Thoracic aorta (tissue), 2 donors: ENCODE measurements at regions not wholly inside any gene's neighbourhood (a gene's known extent, or its start where the extent isn't known, plus 50 kb on each side); places are given as distances from the start of the nearest gene placed in this dataset.

Source experiments
- ATAC-seq: fragments of 150-250 bp; one replicate; pipeline ENCODE4 v1.8.0; 2017; ENCODE audit warnings: low read depth; ENCODE audit not compliant: insufficient number of reproducible peaks, low FRiP score
- DNase-seq: peaks from one replicate; pipeline ENCODE4 v3.0.0-alpha.2; 2020; ENCODE audit warnings: low spot score
- H3K27ac ChIP-seq, 2 donors: fragments of 200-600 bp; sonication (generic); 1 replicate in 1 of 2; 2 replicates in 1 of 2; pipeline ENCODE4 v1.5.1; 2016; ENCODE audit warnings: mild to moderate bottlenecking in 2 of 2, moderate library complexity in 2 of 2
- H3K27me3 ChIP-seq: fragments of 200-600 bp; sonication (generic); replicated peaks from 2 replicates; pipeline ENCODE4 v1.6.0; 2016; ENCODE audit warnings: mild to moderate bottlenecking; ENCODE audit not compliant: insufficient read depth
- H3K36me3 ChIP-seq: fragments of 200-600 bp; sonication (generic); one replicate; pipeline ENCODE4 v1.5.1; 2016
- H3K4me1 ChIP-seq, 2 donors: fragments of 200-600 bp; sonication (generic); 1 replicate in 1 of 2; 2 replicates in 1 of 2; pipeline versions ENCODE4 v1.5.1 to v1.6.0; 2016; ENCODE audit warnings: low read depth in 2 of 2, mild to moderate bottlenecking in 1 of 2; ENCODE audit not compliant: control insufficient read depth in 1 of 2
- H3K4me3 ChIP-seq: fragments of 200-600 bp; sonication (generic); 2 replicates; pipeline ENCODE4 v1.5.1; 2016; ENCODE audit warnings: mild to moderate bottlenecking
- H3K9me3 ChIP-seq: fragments of 200-600 bp; sonication (generic); 2 replicates; pipeline ENCODE4 v1.5.1; 2016
- CTCF ChIP-seq: fragments of 200-600 bp; sonication (generic); IDR thresholded peaks from one replicate; pipeline ENCODE4 v1.5.1; 2019; ENCODE audit warnings: antibody characterized with exemption

- Histone ChIP-seq H3K4me3 (peak overlapping the region; percentile 58), H3K27ac (no peak overlapping the region), H3K9me3 (no peaks in the 10 kb centered on the region), H3K36me3 (no peaks in the 10 kb centered on the region), H3K4me1 (peaks cover 3 to 10% of the 10 kb centered on the region in 2 donors), H3K27me3 (no peaks in the 10 kb centered on the region)
- DNase-seq: no peak
- ATAC-seq: no peak
- TF ChIP-seq CTCF: no peak
Measured at GRCh38 chr5:120778491-120779484, 314.7 kb downstream of the PRR16 start.

GRCh38 chr5:120779674-120780073 lies 315.6 kb downstream of the PRR16 start:
- no peak overlapping the region for H3K27ac ChIP-seq
- no peaks in the 10 kb centered on the region for H3K9me3 ChIP-seq
- H3K36me3 ChIP-seq: no peaks in the 10 kb centered on the region
- H3K4me3 ChIP-seq: peak overlapping the region; percentile 58
- H3K27me3 ChIP-seq: no peaks in the 10 kb centered on the region
- no peak for TF ChIP-seq CTCF
- no peak for DNase-seq
- ATAC-seq: no peak
- peaks cover 3 to 10% of the 10 kb centered on the region in 2 donors for H3K4me1 ChIP-seq

- Histone ChIP-seq H3K4me3 (no peak overlapping the region), H3K27ac (no peak overlapping the region), H3K27me3 (no peaks in the 10 kb centered on the region), H3K36me3 (no peaks in the 10 kb centered on the region), H3K9me3 (no peaks in the 10 kb centered on the region), H3K4me1 (no peaks in the 10 kb centered on the region)
- TF ChIP-seq CTCF: no peak
- DNase-seq (no peak), ATAC-seq (no peak)
Measured at GRCh38 chr5:120788481-120788880, 324.4 kb downstream of the PRR16 start.

- H3K9me3 ChIP-seq: no peaks in the 10 kb centered on the region
- no peaks in the 10 kb centered on the region for H3K4me1 ChIP-seq
- no peak for TF ChIP-seq CTCF
- no peak overlapping the region for H3K4me3 ChIP-seq
- DNase-seq: no peak
- no peaks in the 10 kb centered on the region for H3K27me3 ChIP-seq
- no peaks in the 10 kb centered on the region for H3K36me3 ChIP-seq
- no peak overlapping the region for H3K27ac ChIP-seq
- ATAC-seq: no peak
Measured at GRCh38 chr5:120789918-120790317, 325.8 kb downstream of the PRR16 start.

- H3K4me1 ChIP-seq: no peaks in the 10 kb centered on the region
- no peak overlapping the region for H3K27ac ChIP-seq
- DNase-seq: no peak
- H3K27me3 ChIP-seq: no peaks in the 10 kb centered on the region
- ATAC-seq: no peak
- no peaks in the 10 kb centered on the region for H3K9me3 ChIP-seq
- no peaks in the 10 kb centered on the region for H3K36me3 ChIP-seq
- H3K4me3 ChIP-seq: no peak overlapping the region
- TF ChIP-seq CTCF: no peak
Measured at GRCh38 chr5:120790339-120790738, 326.2 kb downstream of the PRR16 start.
